Fibroblast of peridontal ligament (primary cell): ENCODE measurements at regions not wholly inside any gene's neighbourhood (a gene's known extent, or its start where the extent isn't known, plus 50 kb on each side); places are given as distances from the start of the nearest gene placed in this dataset.

Source experiments
- DNase-seq: peaks from one replicate; pipeline ENCODE4 v3.0.0-alpha.2; 2010; ENCODE audit errors: extremely low read depth

DNA sequence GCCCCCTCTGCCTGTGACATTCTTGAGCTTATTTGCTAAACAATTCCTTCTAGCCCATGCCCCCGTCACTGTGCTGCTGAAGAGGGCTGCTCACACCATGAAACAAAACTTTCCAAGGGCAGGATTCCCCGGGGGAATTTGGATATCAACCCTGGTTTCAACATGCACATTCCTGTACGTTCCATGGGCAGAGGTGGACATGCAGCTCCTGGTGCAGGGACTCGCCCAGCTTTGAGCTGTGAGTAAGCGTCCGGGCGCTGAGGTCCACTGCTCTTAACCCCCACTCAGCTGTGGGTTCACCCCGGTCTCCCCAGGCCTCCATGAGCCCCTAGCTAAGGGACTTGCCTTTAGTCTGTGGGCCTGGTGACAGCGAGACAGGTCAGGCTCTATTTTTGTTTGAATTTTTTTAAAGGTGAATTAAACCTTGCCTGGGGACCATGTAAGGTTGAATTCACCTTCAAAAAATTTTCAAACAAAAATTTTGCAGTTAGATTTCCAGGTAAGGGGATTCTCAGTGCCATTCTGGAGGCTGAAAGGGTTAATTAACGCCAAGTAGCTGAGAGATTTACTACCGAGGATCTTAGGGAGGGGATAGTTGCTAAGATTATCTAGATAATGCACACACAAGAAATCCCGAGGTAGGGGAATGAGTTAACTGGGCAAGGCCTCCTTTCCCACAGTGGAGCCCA, 70.3 kb upstream of the SLC22A23 start:
- DNase-seq: no peak

GRCh38 chr6:3525915-3526314, 69.1 kb upstream of the SLC22A23 start:
- DNase-seq: no peak

DNA sequence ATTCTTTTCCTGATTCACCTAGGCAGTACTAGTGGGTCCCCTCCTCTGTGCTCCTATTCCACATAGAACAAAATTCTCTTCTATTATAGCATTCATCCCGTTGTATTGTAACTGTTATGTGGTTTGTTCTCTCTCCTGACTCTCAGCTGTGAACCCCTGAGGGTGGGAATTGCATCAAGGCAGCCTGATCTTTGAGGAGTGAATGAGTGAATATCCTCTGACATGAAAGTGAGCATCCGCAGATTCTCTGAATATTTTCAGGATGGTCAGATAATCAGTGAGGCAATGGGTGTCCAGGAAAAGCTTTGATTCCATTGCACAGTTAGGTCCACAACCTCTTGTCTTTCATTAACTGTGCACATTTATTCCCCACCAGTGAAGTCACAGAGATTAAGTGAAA, 67.6 kb upstream of the SLC22A23 start:
- DNase-seq: no peak

DNA sequence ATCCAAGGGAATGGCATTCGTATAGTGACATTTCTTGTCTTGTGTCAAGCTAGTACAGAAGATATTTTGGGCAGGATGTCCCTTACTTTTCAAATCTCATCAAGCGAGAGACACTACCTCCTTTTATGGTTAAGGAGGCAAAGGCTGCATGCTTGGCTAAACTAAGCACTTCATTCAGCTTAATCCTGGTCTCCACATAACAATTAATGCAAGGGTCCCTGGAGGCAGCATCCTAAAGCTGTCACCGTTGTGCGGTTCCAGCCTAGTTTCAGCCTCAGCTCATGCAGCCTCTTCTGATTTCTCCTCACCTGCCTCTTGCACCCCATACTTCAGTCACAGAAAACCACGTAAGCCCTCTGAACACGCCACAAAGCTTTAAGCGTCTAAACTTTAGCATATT, 67.1 kb upstream of the SLC22A23 start:
- no peak for DNase-seq

DNA sequence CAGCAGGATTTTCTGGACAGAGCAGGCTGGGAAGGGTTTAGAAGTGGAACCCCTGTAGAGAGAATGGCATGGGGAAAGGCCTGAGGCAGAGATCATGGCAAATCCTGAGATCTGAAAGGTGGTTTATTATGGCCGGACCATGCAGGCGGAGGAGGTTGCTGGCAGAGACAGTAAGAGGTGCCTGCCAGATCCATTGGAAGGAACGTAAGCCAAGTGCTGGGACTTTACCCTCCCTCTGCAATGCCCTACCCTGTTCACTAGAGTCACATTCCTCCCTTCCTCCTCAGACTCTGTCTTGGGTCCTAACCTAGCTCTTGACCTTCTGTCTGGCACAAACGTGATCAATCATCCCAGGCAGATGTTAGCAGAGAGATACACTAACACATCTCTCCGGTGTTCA, 66.4 kb upstream of the SLC22A23 start:
- DNase-seq: no peak

DNA sequence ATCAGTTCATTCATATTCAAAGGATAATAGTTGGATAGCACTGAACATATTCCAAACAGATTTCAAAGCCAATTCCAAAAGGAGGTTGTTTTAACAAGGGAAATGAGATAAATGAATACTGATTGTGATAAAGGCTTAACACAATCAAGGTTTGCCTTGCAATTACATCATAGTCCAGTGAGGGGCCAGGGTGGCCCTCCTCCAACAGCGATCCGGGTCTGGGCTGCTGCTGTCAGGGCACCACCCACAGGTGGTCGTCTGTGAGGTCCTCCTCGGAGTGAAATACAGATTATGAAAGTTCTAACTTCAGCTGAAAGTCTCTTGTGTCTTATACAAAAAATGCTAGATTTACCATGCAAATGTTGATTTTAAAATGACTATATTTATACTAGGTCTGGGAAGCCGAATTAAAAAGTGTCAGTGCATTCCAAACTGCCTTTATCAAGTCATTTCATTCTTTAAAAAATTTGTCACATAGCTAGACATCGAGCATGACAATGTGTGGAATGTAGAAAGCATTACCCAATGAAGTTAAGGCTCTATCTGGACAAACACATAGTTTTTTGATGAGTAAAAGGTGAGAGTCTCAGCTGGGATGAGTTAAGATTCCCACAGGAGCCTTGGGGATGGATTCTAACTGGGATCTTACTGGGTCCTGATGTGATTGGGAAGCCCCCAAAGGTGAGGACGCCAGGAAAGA, 65.9 kb upstream of the SLC22A23 start:
- peak; percentile 30 for DNase-seq

DNA sequence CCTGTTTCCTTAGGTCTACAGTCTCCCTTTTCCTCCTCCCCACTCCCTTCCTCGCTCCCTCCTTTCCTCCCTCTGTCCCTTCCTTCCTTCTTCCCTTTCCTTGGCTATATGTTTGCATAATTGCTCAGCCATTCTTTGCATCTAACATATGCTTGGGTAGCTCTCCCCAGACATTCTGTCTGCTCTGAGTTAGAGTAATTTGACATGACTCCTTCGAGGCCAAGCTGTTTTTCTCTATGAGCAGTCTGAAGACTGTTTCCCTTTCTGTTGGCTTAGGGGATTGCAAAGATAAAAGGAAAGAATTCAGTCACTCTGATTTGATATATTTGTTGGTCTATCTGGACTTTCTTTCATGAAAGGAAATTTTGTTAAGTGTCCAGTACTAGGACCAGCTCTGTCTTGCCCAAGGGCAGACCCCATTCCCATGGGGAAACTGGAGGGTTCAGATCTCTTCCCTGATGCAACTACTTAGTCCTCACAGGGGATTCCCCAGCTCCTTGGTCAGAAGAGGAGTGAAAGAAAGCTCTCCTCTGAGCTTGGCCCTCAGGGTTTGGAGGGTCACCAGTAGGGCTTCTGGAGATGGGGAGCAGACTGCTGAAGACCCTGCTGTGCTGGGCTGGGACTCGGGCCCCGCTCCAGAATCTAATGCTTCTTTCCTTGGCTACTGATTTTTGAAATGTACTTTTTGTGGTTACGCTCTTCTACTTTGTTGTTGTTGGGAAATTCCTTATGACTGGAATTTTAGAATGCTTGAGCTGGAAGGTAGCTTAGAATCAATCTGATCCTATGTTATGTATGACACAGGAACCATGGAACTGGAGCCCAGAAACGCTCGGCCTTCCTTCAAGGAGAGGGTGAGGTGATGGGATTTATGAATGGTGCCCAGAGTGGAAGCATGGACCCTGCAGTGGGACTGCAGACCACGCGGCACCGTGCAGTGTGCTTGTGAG, 63.7 kb upstream of the SLC22A23 start:
- DNase-seq: peak; percentile 60

GRCh38 chr6:3518356-3519190, 61.7 kb upstream of the SLC22A23 start:
- peak; percentile 81 for DNase-seq

DNA sequence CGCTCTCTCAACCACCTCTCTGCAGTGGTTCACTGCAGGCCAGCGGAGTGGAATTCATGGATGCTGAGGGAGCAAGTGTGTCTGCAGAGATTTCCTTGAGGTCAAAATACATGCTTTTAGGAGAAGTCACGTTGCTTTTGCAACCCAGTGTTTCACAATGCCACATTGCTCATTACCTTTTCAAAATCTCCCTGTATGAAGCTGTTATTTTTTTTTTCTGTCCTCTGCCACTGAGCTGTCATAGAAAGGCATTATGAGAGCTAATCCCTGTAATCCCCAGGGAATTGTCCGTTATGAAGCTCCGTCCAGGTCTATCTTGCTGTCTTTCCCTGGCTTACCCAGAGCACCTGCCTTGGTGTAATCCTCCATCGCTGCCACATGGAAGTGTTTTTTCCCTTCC, 60.5 kb upstream of the SLC22A23 start:
- peak; percentile 97 for DNase-seq

GRCh38 chr6:3516092-3516491, 59.2 kb upstream of the SLC22A23 start:
- DNase-seq: no peak

GRCh38 chr6:3515669-3516068, 58.8 kb upstream of the SLC22A23 start:
- no peak for DNase-seq

DNA sequence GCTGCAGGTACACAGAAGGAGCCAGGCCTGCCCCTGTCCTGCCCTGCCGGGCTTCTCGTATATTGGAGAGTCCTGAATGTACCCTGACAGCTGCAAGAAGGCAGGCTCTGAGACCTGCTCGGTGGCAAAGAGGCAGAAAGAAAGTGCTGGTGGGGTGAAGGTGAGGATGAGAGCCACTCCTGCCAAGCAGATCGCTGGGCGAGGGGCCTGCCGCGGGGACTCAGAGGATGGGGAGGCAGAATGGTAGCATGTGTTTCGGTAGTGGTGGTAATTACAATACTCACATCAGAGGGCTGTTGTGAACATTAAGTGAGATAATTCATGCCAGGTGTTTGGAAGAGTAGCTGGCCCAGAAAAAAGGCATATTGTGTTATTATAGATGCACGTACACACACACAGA, 56.6 kb upstream of the SLC22A23 start:
- no peak for DNase-seq

- DNase-seq: no peak
Observed at GRCh38 chr6:3512832-3513231, 56.0 kb upstream of the SLC22A23 start.

DNA sequence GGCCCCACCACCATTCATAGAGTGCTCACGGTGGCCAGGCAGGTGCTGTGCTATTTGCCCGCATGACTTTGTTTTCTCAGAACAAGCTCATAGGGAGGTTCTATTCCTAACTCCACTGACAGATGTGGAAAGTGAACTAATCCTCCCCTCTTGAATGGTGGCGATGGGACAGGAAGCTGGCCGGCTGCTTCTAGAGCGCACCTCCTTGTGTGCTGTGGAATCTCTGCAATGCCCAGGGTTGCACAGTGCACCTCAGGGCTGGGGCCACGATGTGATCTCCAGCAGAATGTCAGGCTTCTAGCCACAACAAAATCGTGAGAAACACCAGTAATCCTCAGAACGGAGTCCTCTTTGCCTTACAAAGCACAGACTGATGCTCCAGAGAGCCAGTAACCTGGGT, 53.8 kb upstream of the SLC22A23 start:
- no peak for DNase-seq

GRCh38 chr6:3510178-3510577, 53.3 kb upstream of the SLC22A23 start:
- DNase-seq: no peak

- no peak for DNase-seq
Observed at GRCh38 chr6:3509336-3509735, 52.5 kb upstream of the SLC22A23 start.

DNA sequence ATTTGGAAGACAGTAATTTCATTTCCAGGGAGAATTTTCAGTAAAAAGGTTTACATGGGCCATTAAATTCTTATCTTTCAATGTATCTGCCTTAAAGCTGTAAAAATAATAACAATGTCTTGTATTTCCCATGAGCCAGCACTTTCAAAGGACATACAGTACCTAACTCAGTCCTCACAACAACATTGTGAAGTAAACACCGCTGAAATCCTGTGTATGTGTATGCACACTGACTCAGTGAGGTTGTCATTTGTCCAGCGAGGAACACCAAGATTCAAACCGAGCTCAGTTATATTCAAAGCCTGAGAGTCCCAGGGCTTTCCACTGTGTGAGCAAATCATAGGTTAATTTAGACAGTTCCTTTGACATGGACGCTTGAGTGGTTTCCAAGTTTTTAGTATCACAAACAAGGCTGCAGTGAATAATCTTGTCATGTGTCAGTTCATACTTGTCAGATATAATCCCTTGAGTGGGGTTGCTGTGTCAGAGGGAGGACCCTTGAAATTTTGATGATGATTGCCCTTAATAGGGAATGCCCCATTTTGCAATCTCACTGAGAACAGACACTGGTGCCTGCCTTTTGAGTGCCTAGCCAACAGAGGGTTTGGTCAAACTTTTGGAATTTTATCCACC, 50.0 kb upstream of the SLC22A23 start:
- DNase-seq: no peak
